Hepatocyte (in vitro differentiated cells): ENCODE measurements at regions not wholly inside any gene's neighbourhood (a gene's known extent, or its start where the extent isn't known, plus 50 kb on each side); places are given as distances from the start of the nearest gene placed in this dataset.

ENCODE experiments used
- EZH2 ChIP-seq: fragments of 200-600 bp; sonication (generic); IDR thresholded peaks from 2 replicates; pipeline ENCODE4 v1.6.1; 2016; ENCODE audit warnings: antibody characterized with exemption, mild to moderate bottlenecking, borderline replicate concordance
- TF ChIP-seq, protein P1 (sequence below): fragments of 200-600 bp; sonication (generic); IDR thresholded peaks from 2 replicates; pipeline ENCODE4 v1.5.1; 2016; ENCODE audit warnings: antibody characterized with exemption, mild to moderate bottlenecking; ENCODE audit not compliant: poor library complexity

DNA sequence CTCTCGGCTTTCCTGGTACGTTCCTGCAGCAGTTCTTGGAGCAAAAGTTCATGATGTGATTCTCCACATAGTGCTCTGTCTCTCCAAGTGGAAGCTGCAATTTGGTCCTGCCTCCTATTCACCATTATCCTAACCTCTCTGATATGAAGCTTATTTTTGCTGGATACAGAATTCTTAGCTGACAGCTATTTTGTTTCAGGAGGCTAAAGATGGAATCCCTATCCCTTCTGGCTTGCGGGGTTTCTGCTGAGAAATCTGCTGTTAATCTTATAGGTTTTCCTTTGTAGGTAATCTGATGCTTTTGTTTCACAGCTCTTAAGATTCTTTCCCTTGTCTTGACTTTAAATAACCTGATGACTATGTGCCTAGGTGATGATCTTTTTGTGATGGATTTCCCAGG lies 181.6 kb upstream of the VLDLR start:
- TF ChIP-seq, protein P1, sequence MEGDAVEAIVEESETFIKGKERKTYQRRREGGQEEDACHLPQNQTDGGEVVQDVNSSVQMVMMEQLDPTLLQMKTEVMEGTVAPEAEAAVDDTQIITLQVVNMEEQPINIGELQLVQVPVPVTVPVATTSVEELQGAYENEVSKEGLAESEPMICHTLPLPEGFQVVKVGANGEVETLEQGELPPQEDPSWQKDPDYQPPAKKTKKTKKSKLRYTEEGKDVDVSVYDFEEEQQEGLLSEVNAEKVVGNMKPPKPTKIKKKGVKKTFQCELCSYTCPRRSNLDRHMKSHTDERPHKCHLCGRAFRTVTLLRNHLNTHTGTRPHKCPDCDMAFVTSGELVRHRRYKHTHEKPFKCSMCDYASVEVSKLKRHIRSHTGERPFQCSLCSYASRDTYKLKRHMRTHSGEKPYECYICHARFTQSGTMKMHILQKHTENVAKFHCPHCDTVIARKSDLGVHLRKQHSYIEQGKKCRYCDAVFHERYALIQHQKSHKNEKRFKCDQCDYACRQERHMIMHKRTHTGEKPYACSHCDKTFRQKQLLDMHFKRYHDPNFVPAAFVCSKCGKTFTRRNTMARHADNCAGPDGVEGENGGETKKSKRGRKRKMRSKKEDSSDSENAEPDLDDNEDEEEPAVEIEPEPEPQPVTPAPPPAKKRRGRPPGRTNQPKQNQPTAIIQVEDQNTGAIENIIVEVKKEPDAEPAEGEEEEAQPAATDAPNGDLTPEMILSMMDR, result no peak
- TF ChIP-seq EZH2, result no peak
